Prostate gland (tissue), 2 donors: ENCODE measurements at regions not wholly inside any gene's neighbourhood (a gene's known extent, or its start where the extent isn't known, plus 50 kb on each side); places are given as distances from the start of the nearest gene placed in this dataset.

Experiments
- CTCF ChIP-seq, 4 experiments: fragments of 200-600 bp in 2 of 4; fragments of 450-650 bp in 2 of 4; sonication (generic) in 2 of 4; IDR thresholded peaks; 1 replicate in 3 of 4; 2 replicates in 1 of 4; pipeline ENCODE4 v1.5.1; 2016 to 2019; ENCODE audit warnings: antibody characterized with exemption in 4 of 4, mild to moderate bottlenecking in 2 of 4, moderate library complexity in 2 of 4
- POLR2A ChIP-seq: fragments of 450-650 bp; IDR thresholded peaks from one replicate; pipeline ENCODE4 v1.6.1; 2016; ENCODE audit warnings: antibody characterized with exemption, mild to moderate bottlenecking
- POLR2AphosphoS5 ChIP-seq: sonication (generic); formaldehyde crosslinking; IDR thresholded peaks from one replicate; pipeline ENCODE4 v1.6.1; 2017; ENCODE audit warnings: antibody characterized with exemption

DNA sequence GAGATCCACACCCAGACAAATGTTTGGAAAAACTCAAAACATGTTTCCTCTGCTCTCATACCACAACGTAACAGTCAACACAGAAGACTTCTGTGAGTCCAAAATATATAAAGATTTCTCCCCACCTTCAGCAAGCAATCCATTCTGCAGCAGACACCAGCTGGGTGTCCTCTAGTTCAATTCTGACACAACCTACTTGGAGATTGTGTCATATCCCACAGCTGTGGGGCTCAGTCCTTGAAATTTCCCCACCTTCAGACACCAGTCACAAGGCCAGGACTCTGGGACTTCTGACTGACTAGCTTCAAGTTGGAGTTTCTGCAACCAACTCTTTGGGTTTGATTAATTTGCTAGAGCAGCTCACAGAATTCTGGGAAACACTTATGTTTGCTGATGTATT, 244.8 kb upstream of the CDYL start:
- TF ChIP-seq CTCF (IDR thresholded peaks at IDR 0.05) (no peak), POLR2AphosphoS5 (no peak), POLR2A (no peak)
